ENCODE measurements at regions not wholly inside any gene's neighbourhood (a gene's known extent, or its start where the extent isn't known, plus 50 kb on each side); places are given as distances from the start of the nearest gene placed in this dataset.
"Not testable (repeated sequence)": the region's sequence is repeated elsewhere in the genome, so short reads cannot be mapped to it uniquely, and the experiment has no call there.

DNA sequence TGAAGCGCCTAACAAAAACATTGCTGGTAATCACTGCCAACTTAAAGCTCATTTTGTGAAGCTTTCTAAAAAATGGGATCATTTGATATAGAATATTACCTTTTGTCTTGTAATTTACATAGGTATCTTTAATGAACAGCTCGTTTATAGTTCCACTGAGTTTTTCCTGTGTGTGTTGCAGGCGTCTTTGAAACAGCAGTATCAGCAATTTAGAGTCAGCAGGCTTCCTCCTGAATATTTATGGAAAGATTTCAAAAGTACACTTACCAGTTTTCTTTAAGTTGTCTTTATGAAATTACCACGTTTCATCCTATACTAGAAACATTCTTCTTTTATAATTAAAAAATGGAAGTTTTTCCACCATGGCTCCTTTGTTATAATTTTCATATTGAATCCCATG lies 140.3 kb upstream of the GRIN3A start:
- no peak for DNase-seq

DNA sequence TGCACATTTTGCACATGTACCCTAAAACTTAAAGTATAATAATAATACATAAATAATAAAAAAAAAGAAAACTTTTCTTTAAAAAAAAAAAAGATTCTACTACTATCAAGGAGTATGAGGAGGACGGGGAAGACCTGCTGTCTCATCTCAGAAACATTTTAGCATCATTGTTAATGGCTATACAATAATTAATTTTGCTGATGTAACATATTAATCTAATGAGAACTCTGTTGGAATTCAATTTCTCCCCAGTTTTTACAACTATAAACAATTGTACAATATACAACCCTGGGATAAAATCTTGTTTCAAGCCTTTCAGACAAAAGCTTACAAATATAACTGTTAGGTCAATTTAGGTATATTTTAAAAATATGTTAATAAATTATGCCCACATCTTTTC lies 139.0 kb upstream of the GRIN3A start:
- DNase-seq, result no peak

DNA sequence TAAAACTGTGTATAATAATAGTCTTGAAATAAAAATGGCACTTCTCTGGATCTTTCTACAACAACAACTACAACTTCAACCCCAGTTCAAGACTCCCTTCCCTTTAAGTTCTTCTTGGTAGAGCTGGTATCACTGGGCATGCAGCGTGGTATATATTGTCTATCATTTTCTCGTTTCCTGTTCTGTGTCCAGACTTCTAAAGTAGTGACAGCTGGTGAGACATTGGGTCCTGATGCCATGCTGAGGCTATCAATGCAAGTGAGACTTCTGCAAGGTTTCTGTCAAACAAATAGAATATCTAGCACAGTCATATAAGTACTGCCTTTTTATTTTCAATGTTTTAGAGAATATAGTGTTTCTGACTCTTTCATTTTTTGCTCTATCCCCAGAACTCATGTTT lies 123.0 kb upstream of the GRIN3A start:
- DNase-seq, result no peak

DNA sequence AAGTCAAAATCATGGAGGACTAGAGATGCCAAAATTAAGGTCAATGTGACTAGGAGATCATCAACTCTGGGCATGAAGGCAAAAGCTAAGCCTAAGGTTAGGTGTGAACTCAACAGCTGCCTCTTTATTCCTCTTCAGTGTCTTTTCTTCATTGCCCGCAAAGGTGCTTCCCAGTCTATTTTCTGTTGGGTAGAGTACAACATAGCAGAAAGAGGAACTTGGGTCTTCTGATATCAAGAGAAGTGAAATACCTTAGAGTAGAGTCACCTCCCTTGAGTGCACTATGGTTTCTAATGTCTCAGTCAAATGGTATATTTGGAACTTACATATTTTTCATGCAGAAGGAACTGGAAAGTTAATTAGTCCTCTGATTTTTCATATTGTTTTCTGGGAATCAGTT lies 122.5 kb upstream of the GRIN3A start:
- DNase-seq, result no peak

DNA sequence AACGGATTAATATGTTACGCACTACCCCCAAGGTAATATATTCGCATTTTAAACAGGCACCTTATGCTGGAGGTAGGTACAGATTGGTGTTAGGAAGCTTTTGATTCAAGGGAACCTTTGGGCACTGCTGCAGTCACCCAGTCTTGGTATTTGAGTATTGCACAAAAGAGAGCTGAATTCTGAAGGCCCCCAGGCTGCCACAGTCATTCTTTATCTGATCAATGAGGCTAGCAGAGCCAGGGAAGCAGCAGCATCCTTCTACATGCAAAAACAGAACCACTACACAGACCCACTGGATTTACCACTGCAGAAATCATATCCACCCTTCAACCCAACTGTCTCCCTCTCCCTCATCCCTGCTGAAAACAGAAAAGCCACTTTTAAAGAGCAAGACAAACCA lies 121.2 kb upstream of the GRIN3A start:
- DNase-seq, result no peak

DNA sequence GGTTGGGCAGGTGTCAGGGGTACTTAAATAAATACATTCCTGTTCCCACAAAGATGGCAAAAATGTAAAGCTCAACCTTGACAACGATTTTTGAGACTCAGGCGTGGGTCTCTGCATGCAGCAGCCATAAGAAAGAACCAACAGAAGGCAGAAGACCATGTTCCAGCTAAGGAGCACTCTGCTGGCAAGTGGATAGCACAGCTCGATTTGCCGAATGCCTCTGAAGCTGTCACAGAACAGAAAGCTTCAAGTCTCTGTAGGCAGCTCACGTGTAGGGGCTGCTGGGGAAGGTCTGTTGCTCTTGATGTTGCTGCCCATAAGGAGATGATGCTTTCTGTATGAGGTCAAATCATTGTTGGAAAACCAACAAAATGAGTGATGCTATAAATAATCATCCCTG lies 119.6 kb upstream of the GRIN3A start:
- no peak for DNase-seq

DNA sequence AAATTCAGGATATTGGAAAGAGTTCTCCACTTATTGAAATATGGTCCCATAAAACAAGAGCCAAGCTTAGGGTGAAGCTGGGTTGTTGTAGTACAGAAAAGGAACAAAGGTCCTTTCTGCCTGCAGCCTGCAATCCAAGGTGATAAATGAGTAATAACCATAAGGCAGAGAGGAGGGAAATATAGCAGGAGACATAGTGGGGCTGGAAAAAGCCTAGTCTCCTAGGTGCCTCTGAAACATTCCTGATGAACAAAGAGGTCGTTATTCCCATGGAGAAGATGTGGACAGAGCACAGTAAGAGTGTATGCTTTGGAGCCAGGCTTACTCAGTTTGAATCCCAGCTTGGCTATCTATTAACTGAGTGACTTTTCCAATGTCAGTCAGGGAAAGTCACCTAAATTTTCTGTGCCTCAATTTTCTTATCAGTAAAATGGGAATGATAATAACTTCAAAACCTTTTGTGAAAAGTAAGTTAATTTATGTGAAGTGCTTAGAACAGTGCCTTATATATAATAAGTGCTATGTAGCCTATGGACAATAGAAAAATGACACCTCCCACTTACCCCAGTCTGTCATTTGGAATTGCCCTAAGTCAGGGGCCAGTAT lies 110.8 kb upstream of the GRIN3A start:
- no peak for DNase-seq

DNA sequence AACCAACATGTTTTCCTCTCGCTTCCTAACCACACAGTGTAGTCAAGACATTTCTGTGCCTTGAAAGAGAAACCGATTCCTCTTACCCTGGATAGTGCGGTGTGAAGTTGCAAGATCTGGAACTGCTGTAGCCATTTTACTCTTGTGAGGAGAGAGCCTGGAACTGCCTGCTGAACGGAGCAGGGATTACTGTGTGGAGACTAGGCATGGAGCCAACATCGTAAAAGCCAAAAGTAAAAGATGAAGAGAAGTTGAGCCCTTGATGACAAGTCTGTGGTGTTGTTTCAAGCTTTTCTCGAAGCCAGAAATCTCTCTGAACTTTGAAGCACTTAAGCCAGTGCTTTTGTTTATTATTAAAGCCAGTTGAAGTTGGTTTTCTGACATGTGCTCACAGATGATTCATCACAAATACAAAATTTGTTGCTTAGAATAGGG lies 110.1 kb upstream of the GRIN3A start:
- DNase-seq, result no peak

DNA sequence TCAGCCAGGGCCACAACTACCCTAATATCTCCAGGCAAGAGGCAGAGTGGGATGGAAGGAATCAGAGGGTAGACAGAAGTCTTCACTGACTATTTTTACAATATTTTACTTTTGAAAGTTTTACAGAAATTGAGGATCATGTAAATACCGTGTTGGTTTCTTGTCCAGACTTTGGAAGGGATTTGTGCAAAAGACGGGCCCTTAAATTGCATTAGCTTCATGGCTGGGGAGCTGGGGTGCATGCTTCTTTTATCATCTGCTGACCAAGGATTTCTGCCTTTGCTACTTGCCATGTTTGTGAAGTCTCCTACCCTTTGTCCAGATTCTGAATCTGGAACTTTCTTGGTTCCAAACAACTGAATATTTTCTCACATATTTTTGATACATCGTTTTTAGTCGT lies 107.7 kb upstream of the GRIN3A start:
- no peak for DNase-seq

DNA sequence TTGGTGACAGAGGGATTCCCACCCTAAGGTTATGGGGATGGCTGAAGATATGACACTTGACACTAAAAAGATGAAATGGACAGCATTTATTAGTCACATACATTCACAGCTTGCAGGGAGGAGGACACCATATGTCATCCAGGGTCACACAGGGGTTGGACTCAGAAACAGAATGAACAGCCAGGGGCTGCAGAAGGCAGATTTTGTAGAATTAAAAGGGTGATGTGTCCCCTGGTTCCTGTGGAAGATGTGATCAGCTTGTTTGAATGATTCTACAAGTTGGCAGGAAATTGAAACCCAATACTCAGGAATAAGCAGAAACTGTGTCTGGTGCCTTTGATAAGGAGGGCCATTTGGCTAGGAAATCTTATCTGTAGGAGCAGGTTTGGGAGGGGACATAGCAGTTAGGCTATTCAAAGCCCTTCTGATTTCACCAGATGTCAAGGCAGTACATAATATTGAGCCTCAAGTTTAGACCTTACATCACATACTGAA lies 102.3 kb upstream of the GRIN3A start:
- no peak for DNase-seq

DNA sequence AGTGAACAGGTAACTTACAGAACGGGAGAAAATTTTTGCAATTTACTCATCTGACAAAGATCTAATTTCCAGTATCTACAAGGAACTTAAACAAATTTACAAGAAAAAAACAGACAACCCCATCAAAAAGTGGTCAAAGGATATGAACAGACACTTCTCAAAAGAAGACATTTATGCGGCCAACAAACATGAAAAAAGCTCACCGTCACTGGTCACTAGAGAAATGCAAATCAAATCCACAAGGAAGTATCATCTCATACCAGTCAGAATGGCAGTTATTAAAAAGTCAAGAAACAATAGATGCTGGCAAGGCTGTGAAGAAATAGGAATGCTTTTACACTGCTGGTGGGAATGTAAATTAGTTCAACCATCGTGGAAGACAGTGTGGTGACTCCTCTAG lies 100.5 kb upstream of the GRIN3A start:
- DNase-seq, result not testable (repeated sequence)

DNA sequence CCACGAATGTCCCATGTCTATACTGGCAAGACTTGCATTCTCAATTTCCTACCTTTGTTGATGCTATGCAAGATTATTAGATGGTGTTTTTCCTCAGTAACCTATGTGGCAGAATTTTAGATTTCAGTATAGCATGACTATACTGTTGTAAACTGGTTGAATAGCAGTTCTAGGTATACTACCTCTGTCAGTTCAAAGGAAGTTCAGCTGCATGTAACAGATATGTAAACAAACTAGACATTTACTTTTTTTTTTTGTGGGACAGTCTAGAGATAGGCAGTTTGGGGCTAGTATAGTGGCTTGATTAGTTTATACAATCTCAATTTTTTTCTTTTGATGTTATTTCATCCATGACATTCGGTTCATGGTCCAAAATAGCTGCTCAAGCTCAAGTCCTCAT lies 97.6 kb upstream of the GRIN3A start:
- no peak for DNase-seq

DNA sequence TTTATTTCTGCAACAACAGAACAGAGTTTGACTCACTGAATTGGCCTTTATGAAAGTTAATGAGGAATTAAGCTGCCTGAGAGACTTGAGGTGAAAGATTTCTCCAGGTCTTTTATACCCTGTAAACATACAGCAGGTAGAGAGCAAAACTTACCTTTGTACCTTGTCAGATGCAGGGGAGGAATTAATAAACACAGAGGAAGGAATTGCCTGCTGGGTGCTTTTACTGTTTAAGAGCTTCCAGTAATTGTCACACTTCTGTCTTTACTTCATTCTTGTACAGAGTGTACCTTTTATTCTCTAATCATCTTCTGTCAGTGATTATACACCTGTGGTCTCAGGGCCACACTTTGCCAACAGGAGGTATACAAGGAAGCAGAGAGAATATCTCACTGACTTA lies 94.0 kb upstream of the GRIN3A start:
- DNase-seq, result no peak

DNA sequence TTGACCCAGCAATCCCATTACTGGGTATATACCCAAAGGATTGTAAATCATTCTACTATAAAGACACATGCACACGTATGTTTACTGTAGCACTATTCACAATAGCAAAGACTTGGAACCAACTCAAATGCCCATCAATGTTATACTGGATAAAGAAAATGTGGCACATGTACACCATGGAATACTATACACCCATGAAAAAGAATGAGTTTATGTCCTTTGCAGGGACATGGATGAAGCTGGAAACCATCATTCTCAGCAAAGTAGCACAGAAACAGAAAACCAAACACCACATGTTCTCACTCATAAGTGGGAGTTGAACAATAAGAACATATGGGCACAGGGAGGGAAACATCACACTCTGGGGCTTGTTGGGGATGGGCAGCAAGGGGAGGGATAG lies 83.0 kb upstream of the GRIN3A start:
- not testable (repeated sequence) for DNase-seq

DNA sequence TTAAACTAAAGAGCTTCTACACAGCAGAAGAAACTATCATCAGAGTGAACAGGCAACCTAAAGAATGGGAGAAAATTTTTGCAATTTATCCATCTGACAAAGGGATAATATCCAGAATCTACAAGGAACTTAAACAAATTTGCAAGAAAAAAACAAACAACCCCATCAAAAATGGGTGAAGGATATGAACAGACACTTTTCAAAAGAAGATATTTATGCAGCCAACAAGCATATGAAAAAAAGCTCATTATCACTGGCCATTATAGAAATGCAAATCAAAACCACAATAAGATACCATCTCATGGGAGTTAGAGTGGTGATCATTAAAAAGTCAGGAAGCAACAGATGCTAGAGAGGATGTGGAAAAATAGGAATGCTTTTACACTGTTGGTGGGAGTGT lies 82.5 kb upstream of the GRIN3A start:
- not testable (repeated sequence) for DNase-seq

DNA sequence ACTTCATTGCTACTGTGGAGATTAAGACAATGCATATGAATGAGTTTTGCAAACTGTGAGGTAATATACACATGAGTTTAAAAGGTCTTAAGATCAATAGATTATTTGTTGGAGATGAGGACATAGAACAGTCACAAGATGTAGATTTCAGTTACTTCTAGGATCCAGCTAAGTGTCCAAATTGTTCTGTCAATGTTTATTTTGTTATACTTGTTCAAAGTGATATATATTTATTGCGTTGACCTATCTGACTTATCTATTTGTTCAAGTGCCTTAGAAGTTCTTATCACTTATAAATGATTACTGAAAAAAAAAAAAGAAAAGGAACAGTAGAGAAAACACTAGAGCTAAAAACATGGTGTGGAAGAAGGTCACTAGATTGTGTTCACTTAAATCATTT lies 75.6 kb upstream of the GRIN3A start:
- no peak for DNase-seq

DNA sequence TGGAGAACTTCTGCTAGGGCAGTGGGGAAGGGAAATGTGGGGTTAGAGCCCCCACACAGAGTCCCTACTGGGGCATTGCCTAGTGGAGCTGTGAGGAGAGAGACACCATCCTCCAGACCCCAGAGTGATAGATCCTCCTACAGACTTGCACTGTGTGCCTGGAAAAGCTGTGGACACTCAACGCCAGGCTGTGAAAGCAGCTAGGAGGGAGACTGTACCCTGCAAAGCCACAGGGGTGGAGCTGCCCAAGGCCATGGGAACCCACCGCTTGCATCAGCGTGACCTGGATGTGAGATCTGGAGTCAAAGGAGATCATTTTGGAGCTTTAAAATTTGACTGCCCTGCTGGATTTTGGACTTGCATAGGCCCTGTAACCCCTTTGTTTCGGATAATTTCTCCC lies 69.4 kb upstream of the GRIN3A start:
- not testable (repeated sequence) for DNase-seq

DNA sequence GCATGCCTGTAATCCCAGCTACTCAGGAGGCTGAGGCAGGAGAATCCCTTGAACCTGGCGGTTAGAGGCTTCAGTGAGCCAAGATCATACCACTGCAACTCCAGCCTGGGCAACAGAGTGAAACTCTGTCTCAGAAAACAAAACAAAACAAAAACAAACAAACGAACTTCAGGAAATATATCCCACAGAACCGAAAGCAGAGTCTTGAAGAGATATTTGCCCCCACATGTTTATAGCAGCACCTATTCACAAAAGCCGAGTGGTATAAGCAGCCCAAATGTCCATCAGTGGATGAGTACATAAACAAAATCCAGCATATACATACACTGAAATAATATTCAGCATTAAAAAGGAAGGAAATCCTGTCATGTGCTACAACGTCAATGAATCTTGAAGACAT lies 57.6 kb upstream of the GRIN3A start:
- no peak for DNase-seq

DNA sequence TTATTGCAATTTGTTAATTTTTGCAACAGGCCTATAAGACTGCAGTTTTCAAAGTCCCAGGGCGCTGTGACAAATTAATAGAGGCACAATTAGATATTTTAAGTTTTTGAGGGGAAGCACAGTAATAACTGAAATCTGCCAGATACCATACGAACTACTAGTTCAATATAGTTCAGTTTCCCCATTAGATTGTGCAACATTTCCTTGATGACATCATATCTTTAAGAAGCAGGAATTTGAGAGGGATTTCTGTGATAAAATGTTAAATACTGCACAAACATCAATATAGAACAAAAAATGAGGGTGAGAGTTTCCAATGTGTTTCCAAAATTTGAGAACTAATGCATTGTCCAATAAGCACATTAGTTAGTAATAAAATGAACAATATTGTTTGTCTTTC lies 56.7 kb upstream of the GRIN3A start:
- DNase-seq, result no peak

DNA sequence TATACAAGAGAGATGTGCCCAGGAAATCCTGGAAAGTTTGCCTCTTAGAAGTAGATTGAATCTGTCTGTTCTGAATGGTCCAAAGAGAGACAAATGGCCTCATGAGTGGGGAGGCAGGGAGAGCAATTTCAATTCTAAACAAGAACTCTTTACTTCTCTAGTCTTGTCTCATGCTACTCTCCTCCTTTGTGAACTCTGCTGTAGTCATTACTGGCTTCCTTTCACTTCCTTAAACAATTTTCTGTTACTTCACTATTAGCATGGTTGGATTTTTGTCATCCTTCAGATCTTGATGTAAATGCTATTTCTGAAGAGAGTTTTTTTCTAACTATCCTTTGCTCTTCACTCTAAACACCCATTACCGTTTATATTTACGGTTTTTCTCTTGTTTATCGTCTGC lies 54.0 kb upstream of the GRIN3A start:
- DNase-seq, result no peak

DNA sequence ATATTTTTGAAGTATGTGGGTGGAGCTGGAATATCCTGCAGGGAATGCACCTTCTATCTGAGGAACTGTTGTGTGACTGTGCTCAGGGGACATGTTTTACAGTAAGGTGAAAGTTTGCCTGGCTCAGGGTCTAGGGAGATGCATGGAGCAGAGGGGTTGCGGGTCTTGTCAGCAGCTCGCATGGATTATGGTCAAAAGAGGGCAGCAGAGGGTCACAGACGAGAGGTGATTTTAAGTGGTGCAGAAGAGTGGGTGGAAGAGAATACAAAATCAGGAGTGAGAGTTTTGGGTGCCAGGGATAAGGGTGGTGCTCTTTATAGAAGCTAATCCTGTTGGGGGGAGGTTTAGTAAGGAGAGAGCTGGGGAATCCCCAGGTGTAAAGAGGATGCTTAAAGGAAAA lies 53.5 kb upstream of the GRIN3A start:
- peak in 6 of 58 donors; percentile 1 to 4 (median 2) for DNase-seq

DNA sequence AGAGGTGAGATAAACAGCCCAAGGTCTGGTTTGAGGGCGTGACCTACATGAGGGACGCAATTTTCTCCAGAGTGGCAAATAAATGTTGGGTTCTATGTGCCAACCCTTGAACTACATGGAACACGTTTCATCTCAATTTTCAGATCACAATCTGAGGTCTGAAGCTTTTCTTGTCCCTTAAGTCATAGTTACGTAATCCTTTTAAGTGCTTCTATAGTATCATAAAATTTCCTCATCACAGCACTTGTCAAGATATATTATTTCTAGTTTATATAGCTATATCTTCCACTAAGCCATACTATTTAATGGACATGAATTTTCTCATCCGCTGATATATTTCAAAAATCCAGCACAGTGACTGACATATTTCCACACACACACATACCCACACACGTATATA lies 53.1 kb upstream of the GRIN3A start:
- DNase-seq, result no peak

Measured in anterior cingulate cortex (tissue), 58 donors.